Spleen (tissue), 11 donors: ENCODE measurements at regions not wholly inside any gene's neighbourhood (a gene's known extent, or its start where the extent isn't known, plus 50 kb on each side); places are given as distances from the start of the nearest gene placed in this dataset.

Experiments used
- DNase-seq: peaks from one replicate; pipeline ENCODE4 v3.0.0-alpha.2; 2020
- H3K27ac ChIP-seq, 8 donors: fragments of 200-600 bp; sonication (generic) in 7 of 8; 1 replicate in 4 of 8; 2 replicates in 4 of 8; pipeline versions ENCODE4 v1.5.0 to v1.8.0; 2016 to 2021; ENCODE audit warnings: inconsistent platforms in 4 of 8, mild to moderate bottlenecking in 4 of 8, moderate library complexity in 1 of 8
- H3K27me3 ChIP-seq, 7 donors: fragments of 200-600 bp; sonication (generic) in 6 of 7; replicated peaks in 1 of 7; 1 replicate in 4 of 7; 2 replicates in 3 of 7; pipeline versions ENCODE4 v1.5.0 to v1.8.0; 2016 to 2021; ENCODE audit warnings: inconsistent platforms in 3 of 7, mild to moderate bottlenecking in 1 of 7
- H3K36me3 ChIP-seq, 6 donors: fragments of 200-600 bp; sonication (generic) in 5 of 6; 1 replicate in 4 of 6; 2 replicates in 2 of 6; pipeline versions ENCODE4 v1.5.0 to v1.8.0; 2016 to 2021; ENCODE audit warnings: inconsistent platforms in 2 of 6
- H3K4me1 ChIP-seq, 6 donors: fragments of 200-600 bp; sonication (generic) in 5 of 6; 1 replicate in 3 of 6; 2 replicates in 3 of 6; pipeline versions ENCODE4 v1.5.0 to v1.8.0; 2016 to 2021; ENCODE audit warnings: inconsistent platforms in 3 of 6
- H3K4me3 ChIP-seq, 8 donors: fragments of 200-600 bp; sonication (generic) in 7 of 8; 1 replicate in 4 of 8; 2 replicates in 4 of 8; pipeline versions ENCODE4 v1.5.0 to v1.8.0; 2016 to 2021; ENCODE audit warnings: inconsistent platforms in 4 of 8, mild to moderate bottlenecking in 4 of 8, moderate library complexity in 2 of 8
- H3K9me3 ChIP-seq, 8 donors: fragments of 200-600 bp; sonication (generic) in 7 of 8; 1 replicate in 4 of 8; 2 replicates in 4 of 8; pipeline versions ENCODE4 v1.5.0 to v1.8.0; 2016 to 2021; ENCODE audit warnings: inconsistent platforms in 4 of 8
- CTCF ChIP-seq, 11 experiments: fragments of 200-600 bp in 7 of 11; fragments of 450-650 bp in 4 of 11; sonication (generic) in 4 of 11; IDR thresholded peaks in 8 of 11; conservative IDR thresholded peaks in 3 of 11; 1 replicate in 7 of 11; 2 replicates in 4 of 11; pipeline versions ENCODE4 v1.4.0 to v1.8.0; 2016 to 2021; ENCODE audit warnings: antibody characterized with exemption in 11 of 11, inconsistent platforms in 4 of 11, mild to moderate bottlenecking in 1 of 11
- POLR2A ChIP-seq, 3 donors: fragments of 450-650 bp; IDR thresholded peaks; one replicate each; pipeline ENCODE4 v1.5.1; 2017; ENCODE audit warnings: antibody characterized with exemption in 3 of 3, mild to moderate bottlenecking in 1 of 3
- POLR2AphosphoS5 ChIP-seq, 3 donors: sonication (generic); formaldehyde crosslinking; IDR thresholded peaks; one replicate each; pipeline ENCODE4 v1.5.1; 2017; ENCODE audit warnings: antibody characterized with exemption in 3 of 3
- WGBS, 5 donors: extraction: QIAGEN DNeasy Blood & Tissue Kit in 3 of 5; methylation state at CpG; one replicate each; pipeline versions ENCODE4 v1.1.5 to v1.1.7; 2013 to 2018; 5-methylcytosine and 5-hydroxymethylcytosine counted together
- intact Hi-C: fragments of 100-400 bp; cut with DNase I; formaldehyde crosslinking; loops from one replicate; pipeline ENCODE4 v1.15.0; 2023; ENCODE audit warnings: low total_unique reads
- donor health status: healthy with polysubstance abuse.
- donor health status: DM: no; HTN: no; CAD: no; lungs with moderate emphysema.
- donor health status: DM: no; HTN: no; CAD: no.
- donor health status: Bipolar disorder and iron deficiency.
- donor health status: healthy.
- donor health status: DM: no; HTN: no; CAD: no.
- donor health status: DM: yes; HTN: yes; CAD: no.

DNA sequence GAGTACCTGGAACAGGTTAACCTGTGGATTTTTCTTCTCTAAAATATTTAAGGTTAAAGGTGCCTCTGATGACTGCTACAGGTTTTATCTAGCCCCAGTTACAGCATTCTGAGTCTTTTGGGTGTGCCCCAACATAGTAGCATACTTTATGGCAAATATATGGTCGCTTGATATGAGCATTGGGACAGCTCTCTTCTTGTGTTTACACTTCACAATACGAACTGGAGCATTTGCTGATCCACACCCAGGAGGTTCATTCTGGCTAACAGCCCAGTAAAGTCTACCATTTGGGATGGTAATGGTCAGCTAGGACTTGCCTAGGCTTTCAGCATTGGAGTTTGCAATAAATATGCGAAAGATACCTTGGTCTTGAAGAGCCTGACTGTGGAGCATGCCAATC lies 101.3 kb downstream of the DISP1 start:
- DNase-seq: no peak
- intact Hi-C loops: no loop called here
- Histone ChIP-seq H3K36me3 (peaks cover 0 to 13% (median 0%) of the 10 kb centered on the region in 6 donors), H3K27ac (no peak overlapping the region), H3K4me3 (no peak overlapping the region), H3K4me1 (no peaks in the 10 kb centered on the region), H3K27me3 (no peaks in the 10 kb centered on the region), H3K9me3 (peaks cover 5 to 30% (median 16%) of the 10 kb centered on the region in 8 donors)
- 76 to 95% (median 91%) methylated on average over 3 of the region's 3 CpGs for WGBS, 5 donors
- TF ChIP-seq POLR2AphosphoS5 (IDR thresholded peaks at IDR 0.05) (no peak), POLR2A (IDR thresholded peaks at IDR 0.05) (no peak), CTCF (IDR thresholded peaks at IDR 0.05 in 8 of 11, conservative IDR thresholded peaks at IDR 0.05 in 3 of 11) (no peak)

GRCh38 chr1:222918801-222919477 lies 104.1 kb downstream of the DISP1 start:
- Histone ChIP-seq H3K27ac (no peak overlapping the region), H3K4me3 (no peak overlapping the region), H3K4me1 (peaks cover 0 to 9% (median 1%) of the 10 kb centered on the region in 6 donors), H3K9me3 (peaks cover 5 to 30% (median 16%) of the 10 kb centered on the region in 8 donors), H3K36me3 (peaks cover 0 to 13% (median 0%) of the 10 kb centered on the region in 6 donors), H3K27me3 (no peaks in the 10 kb centered on the region)
- intact Hi-C loops: no loop called here
- no peak for DNase-seq
- no peak for TF ChIP-seq POLR2AphosphoS5 (IDR thresholded peaks at IDR 0.05)
- no peak for TF ChIP-seq POLR2A (IDR thresholded peaks at IDR 0.05)
- TF ChIP-seq CTCF (IDR thresholded peaks at IDR 0.05 in 8 of 11, conservative IDR thresholded peaks at IDR 0.05 in 3 of 11): no peak
- WGBS, 5 donors: 81 to 89% (median 85%) methylated on average over 14 of the region's 14 CpGs

- no peak for TF ChIP-seq CTCF (IDR thresholded peaks at IDR 0.05 in 8 of 11, conservative IDR thresholded peaks at IDR 0.05 in 3 of 11)
- no peak for TF ChIP-seq POLR2AphosphoS5 (IDR thresholded peaks at IDR 0.05)
- TF ChIP-seq POLR2A (IDR thresholded peaks at IDR 0.05): no peak
- Histone ChIP-seq H3K4me3 (no peak overlapping the region), H3K27ac (no peak overlapping the region), H3K4me1 (peaks cover 0 to 14% (median 3%) of the 10 kb centered on the region in 6 donors), H3K36me3 (peaks cover 0 to 13% (median 0%) of the 10 kb centered on the region in 6 donors), H3K9me3 (peaks cover 5 to 30% (median 16%) of the 10 kb centered on the region in 8 donors), H3K27me3 (no peaks in the 10 kb centered on the region)
- WGBS, 5 donors: 64 to 84% (median 75%) methylated on average over 5 of the region's 5 CpGs
- intact Hi-C loops: no loop called here
- DNase-seq: no peak
Measured at GRCh38 chr1:222919478-222919865, 104.6 kb downstream of the DISP1 start.

- H3K27ac ChIP-seq: no peak overlapping the region
- peaks cover 0 to 13% (median 0%) of the 10 kb centered on the region in 6 donors for H3K36me3 ChIP-seq
- TF ChIP-seq POLR2A (IDR thresholded peaks at IDR 0.05) (no peak), POLR2AphosphoS5 (IDR thresholded peaks at IDR 0.05) (no peak), CTCF (IDR thresholded peaks at IDR 0.05 in 8 of 11, conservative IDR thresholded peaks at IDR 0.05 in 3 of 11) (no peak)
- intact Hi-C loops: no loop called here
- no peak for DNase-seq
- no peaks in the 10 kb centered on the region for H3K27me3 ChIP-seq
- peaks cover 5 to 30% (median 16%) of the 10 kb centered on the region in 8 donors for H3K9me3 ChIP-seq
- H3K4me1 ChIP-seq: peaks cover 0 to 15% (median 3%) of the 10 kb centered on the region in 6 donors
- no peak overlapping the region for H3K4me3 ChIP-seq
Measured at GRCh38 chr1:222920169-222920568, 105.3 kb downstream of the DISP1 start.
